ENCODE measurements at regions not wholly inside any gene's neighbourhood (a gene's known extent, or its start where the extent isn't known, plus 50 kb on each side); places are given as distances from the start of the nearest gene placed in this dataset.

DNA sequence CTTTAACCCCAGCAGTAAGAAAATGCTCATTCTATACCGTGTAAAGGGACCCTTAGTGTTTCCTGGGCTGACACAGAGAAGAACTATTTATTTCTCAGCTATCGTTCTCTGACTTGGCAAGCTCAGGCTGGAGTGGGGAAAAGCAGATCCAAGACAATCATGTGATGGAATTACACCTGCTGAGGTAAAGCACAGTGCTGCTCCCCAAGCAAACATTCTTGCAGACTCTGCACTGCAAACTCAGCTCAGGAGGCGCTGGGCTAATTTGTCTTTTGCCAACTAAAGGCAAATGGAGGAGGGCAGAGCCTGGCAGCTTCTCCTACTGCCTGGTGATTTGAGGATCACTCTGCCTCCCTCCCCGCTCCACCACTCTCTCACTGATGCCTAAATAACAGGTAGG lies 57.8 kb upstream of the FUT8 start:
- no peak for DNase-seq (ENCODE audit: low read depth)

DNA sequence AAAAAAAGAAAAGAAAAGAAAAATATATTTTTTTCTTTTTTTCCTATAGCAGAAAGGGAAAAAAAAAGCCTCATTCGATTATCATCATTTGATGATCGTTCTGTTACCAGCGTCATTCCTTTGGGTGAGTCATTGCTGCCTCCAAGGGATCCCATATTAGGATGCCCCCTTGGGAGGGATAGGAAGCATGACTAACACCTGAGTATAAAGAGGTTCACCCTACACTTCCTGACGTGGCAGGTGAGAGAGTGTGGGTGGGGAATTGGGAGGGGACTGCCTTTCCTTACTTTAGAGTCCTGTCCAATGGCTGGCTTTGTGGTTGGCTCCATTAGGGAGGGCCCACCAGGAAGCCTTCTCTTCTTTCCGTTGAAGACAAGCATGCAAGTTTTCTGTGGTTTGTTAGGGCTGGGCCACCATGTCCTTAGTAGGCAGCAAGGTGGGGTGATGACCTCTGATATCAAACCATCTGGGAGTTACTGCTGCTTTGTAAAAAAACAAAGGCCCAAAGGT lies 56.1 kb upstream of the FUT8 start:
- DNase-seq (ENCODE audit: low read depth): no peak

DNA sequence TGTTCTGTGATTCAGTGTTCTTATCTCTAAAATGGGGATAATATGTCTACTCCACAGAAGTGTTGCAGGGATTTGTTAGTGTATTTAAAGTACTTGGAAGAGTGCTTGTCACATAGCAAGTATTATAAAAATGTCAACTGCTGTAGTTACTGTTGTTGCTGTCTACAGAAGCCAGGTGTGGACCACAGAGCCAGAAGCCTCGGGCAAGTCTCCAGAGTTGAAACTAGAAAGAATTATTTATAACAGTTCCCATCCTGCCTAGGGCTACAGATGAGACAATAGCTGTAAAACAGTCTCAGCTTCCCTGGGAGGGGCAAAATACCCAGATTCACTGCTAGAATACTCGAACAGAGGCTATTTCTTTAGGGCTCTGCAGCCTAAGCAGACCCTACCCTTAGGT lies 55.4 kb upstream of the FUT8 start:
- no peak for DNase-seq (ENCODE audit: low read depth)

DNA sequence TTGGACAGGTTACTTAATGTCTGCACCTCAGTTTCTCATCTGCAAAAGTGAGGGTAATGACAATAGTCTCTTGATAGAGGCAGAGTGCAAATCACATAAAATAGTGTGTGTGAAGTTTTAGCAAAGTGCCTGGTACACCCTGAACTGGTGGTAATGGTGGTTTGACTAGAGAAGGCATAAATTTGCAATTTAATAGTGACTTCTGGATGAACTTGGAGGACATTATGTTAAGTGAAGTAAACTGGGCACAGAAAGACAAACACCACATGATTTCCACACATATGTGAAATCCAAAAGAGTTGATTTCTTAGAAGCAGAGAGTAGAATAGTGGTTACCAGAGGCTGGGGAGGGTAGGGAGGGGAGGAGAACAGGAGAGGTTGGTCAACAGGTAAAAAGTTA lies 54.8 kb upstream of the FUT8 start:
- no peak for DNase-seq (ENCODE audit: low read depth)

- no peak for DNase-seq (ENCODE audit: low read depth)
Observed at GRCh38 chr14:65359503-65359902, 53.0 kb upstream of the FUT8 start.

- no peak for DNase-seq (ENCODE audit: low read depth)
Observed at GRCh38 chr14:65360144-65360784, 52.3 kb upstream of the FUT8 start.

GRCh38 chr14:65361920-65362319 lies 50.6 kb upstream of the FUT8 start:
- no peak for DNase-seq (ENCODE audit: low read depth)

All from activated T-helper 9 cell treated with anti-CD3 and anti-CD28 coated beads, Interleukin-2, amount 50 U/mL, for 16 hours (primary cell).